Ovary (tissue), 7 donors: ENCODE measurements at regions not wholly inside any gene's neighbourhood (a gene's known extent, or its start where the extent isn't known, plus 50 kb on each side); places are given as distances from the start of the nearest gene placed in this dataset.

Source experiments
- DNase-seq, 5 donors: peaks; one replicate each; pipeline ENCODE4 v3.0.0-alpha.2; 2019 to 2020
- H3K27ac ChIP-seq, 2 donors: fragments of 200-600 bp; one replicate each; pipeline versions ENCODE4 v1.5.1 to v1.8.0; 2019 to 2022
- H3K27me3 ChIP-seq: fragments of 200-600 bp; one replicate; pipeline ENCODE4 v1.8.0; 2022
- H3K36me3 ChIP-seq: fragments of 200-600 bp; sonication (generic); one replicate; pipeline ENCODE4 v1.5.1; 2019
- H3K4me1 ChIP-seq: one replicate; pipeline ENCODE4 v1.8.1; 2013; ENCODE audit warnings: mild to moderate bottlenecking, moderate library complexity; ENCODE audit not compliant: insufficient read depth
- H3K4me3 ChIP-seq: fragments of 200-600 bp; sonication (generic); one replicate; pipeline ENCODE4 v1.5.1; 2017
- H3K9me3 ChIP-seq, 2 donors: fragments of 200-600 bp in 1 of 2; sonication (generic) in 1 of 2; one replicate each; pipeline versions ENCODE4 v1.5.1 to v1.8.1; 2013 to 2019; ENCODE audit warnings: mild to moderate bottlenecking in 1 of 2, moderate library complexity in 1 of 2
- EP300 ChIP-seq: sonication (generic); formaldehyde crosslinking; IDR thresholded peaks from one replicate; pipeline ENCODE4 v1.6.1; 2017; ENCODE audit warnings: antibody characterized with exemption
- POLR2A ChIP-seq: fragments of 450-650 bp; IDR thresholded peaks from one replicate; pipeline ENCODE4 v1.6.1; 2017; ENCODE audit warnings: antibody characterized with exemption, mild to moderate bottlenecking, moderate library complexity
- WGBS, 3 donors: extraction: QIAGEN DNeasy Blood & Tissue Kit in 1 of 3; methylation state at CpG; one replicate each; pipeline versions ENCODE4 v1.1.5 to v1.1.7; 2013 to 2017; 5-methylcytosine and 5-hydroxymethylcytosine counted together
- intact Hi-C, 4 donors: fragments of 100-400 bp; cut with DNase I; formaldehyde crosslinking; loops; one replicate each; pipeline versions ENCODE4 v1.11.0 to v1.15.1; 2022 to 2023
- TF ChIP-seq, protein P1 (sequence below), 3 donors: fragments of 450-650 bp in 2 of 3; fragments of 200-600 bp in 1 of 3; IDR thresholded peaks; one replicate each; pipeline versions ENCODE4 v1.5.1 to v1.8.0; 2016 to 2022; ENCODE audit warnings: antibody characterized with exemption in 3 of 3, mild to moderate bottlenecking in 1 of 3
- donor health status: DM: no; HTN: no; CAD: no; lungs with moderate emphysema.
- donor health status: DM: no; HTN: no; CAD: no.
- donor health status: Bipolar disorder and iron deficiency.
- donor health status: DM: no; HTN: no; CAD: no.
- donor health status: DM: yes; HTN: yes; CAD: no.

DNA sequence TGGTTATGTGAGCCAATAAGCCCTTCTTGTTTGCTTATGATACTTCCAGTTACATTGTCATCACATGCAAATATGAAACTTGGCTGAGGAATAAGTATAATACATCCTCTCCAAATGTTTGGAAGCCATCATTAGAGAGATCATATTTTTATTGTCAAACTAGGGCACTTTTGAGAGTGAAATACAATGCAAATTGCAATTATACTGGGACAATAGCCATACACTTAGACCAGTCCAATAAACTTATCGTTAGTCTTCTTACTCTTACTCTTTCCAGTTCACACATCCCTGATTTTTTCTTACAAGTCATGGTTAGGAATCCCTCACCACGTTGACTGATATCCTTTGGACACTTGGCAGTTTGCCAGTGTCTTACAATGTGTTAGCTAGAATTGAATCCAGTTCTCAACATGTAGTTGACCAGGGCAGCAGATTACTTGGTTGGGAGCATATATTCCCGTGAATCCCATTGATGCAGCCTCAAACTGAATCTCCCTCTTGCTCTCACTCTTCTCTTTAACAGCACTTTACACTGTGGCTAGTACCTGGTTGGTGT, 519.7 kb upstream of the ID4 start:
- Histone ChIP-seq H3K4me1 (no peaks in the 10 kb centered on the region), H3K27me3 (no peaks in the 10 kb centered on the region), H3K9me3 (no peaks in the 10 kb centered on the region), H3K4me3 (no peak overlapping the region), H3K27ac (no peak overlapping the region), H3K36me3 (no peaks in the 10 kb centered on the region)
- TF ChIP-seq POLR2A (no peak), EP300 (no peak)
- TF ChIP-seq, protein P1, sequence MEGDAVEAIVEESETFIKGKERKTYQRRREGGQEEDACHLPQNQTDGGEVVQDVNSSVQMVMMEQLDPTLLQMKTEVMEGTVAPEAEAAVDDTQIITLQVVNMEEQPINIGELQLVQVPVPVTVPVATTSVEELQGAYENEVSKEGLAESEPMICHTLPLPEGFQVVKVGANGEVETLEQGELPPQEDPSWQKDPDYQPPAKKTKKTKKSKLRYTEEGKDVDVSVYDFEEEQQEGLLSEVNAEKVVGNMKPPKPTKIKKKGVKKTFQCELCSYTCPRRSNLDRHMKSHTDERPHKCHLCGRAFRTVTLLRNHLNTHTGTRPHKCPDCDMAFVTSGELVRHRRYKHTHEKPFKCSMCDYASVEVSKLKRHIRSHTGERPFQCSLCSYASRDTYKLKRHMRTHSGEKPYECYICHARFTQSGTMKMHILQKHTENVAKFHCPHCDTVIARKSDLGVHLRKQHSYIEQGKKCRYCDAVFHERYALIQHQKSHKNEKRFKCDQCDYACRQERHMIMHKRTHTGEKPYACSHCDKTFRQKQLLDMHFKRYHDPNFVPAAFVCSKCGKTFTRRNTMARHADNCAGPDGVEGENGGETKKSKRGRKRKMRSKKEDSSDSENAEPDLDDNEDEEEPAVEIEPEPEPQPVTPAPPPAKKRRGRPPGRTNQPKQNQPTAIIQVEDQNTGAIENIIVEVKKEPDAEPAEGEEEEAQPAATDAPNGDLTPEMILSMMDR (IDR thresholded peaks at IDR 0.05) = no peak
- no peak for DNase-seq
- intact Hi-C loops = no loop called here
- 54 to 58% (median 57%) methylated on average over 3 of the region's 3 CpGs for WGBS, 3 donors

DNA sequence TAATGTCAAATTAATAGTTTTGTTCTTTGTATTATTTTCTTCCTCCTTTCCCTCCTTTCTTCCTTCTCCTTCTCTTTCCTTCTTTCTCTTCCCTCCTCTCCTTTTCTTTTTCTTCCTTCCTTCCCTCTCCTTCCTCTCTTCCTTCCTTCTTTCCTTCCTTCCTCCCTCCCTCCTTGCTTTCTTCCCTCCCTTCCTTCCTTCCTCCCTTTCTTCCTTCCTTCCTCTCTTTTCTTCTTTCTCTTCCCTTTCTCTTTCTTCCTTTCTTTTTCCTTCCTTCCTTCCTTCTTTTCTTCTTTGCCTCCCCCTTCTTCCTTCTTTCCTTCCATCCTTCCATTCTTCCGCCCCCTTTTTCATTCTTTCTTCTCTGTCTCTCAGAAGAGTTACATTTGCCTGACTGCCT, 518.2 kb upstream of the ID4 start:
- DNase-seq = no peak
- WGBS, 3 donors = 94 to 100% (median 97%) methylated on average over 1 of the region's 1 CpG
- H3K4me3 ChIP-seq = no peak overlapping the region
- H3K27ac ChIP-seq = no peak overlapping the region
- H3K9me3 ChIP-seq = no peaks in the 10 kb centered on the region
- TF ChIP-seq, protein P1 (IDR thresholded peaks at IDR 0.05) = no peak
- no peak for TF ChIP-seq EP300
- no peak for TF ChIP-seq POLR2A
- no peaks in the 10 kb centered on the region for H3K36me3 ChIP-seq
- no peaks in the 10 kb centered on the region for H3K27me3 ChIP-seq
- H3K4me1 ChIP-seq = no peaks in the 10 kb centered on the region
- intact Hi-C loops = no loop called here

DNA sequence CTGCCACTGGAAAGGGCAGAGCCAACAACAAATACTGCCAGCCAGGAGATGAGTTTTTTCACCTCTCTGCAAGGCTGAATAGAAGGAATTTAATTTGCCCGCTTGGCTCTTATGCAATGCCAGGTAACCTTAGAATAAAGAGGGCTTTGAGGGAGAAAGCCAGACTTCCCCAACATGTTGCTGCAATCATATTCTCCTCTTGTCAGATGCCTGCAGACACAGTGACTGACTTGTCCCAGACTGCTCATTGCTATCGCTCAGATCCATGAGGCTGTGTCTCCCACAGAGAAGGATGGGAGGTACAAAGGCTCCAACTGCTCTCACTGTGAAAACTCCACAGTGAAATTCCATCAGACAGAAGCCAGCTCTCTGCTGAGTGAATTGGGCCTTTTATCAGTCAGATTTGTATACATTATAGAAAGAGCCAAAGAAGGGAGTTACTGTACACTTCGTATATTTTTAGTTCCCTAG, 517.0 kb upstream of the ID4 start:
- no peaks in the 10 kb centered on the region for H3K4me1 ChIP-seq
- WGBS, 3 donors = 58 to 63% (median 58%) methylated on average over 3 of the region's 3 CpGs
- DNase-seq = no peak
- H3K4me3 ChIP-seq = no peak overlapping the region
- TF ChIP-seq EP300 (no peak), POLR2A (no peak)
- TF ChIP-seq, protein P1 (IDR thresholded peaks at IDR 0.05) = no peak
- no peaks in the 10 kb centered on the region for H3K9me3 ChIP-seq
- intact Hi-C loops = no loop called here
- H3K27me3 ChIP-seq = no peaks in the 10 kb centered on the region
- H3K27ac ChIP-seq = no peak overlapping the region
- no peaks in the 10 kb centered on the region for H3K36me3 ChIP-seq

DNA sequence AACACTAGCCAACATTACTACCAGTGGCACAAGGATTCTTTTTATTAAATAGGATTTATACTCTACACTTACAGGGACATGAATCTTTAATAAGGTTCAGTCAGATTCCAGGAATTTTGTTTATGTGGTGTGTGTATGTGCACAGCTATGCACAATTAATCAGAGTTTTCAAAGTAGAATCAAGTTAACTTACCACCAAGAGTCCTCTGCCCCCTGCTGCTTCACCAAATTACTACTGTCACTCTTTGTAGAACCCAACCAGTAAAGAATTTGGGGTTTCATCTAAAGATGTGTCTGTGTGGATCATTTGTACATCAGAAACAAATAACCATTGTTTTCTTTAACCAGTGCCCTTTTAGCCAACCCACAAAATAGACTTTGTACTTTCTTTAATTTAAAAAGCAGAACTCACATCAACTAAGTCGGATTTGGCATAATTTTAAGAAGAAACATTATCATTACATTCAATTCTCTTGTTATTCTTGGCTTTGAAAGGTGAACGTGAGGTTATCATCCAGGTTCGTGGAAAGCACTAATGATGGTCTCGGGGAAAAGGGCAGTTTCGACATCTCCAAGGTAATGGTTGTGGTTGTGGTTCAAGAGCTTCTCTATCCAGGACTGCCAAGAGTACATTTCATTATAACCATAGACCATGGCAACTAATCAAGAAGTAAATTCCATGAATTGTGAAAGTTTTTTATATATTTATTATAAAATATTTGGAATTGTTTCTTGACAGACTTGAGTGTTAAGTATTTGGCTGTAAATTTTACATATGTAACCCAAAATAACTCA, 514.3 kb upstream of the ID4 start:
- WGBS, 3 donors = 21 to 40% (median 37%) methylated on average over 5 of the region's 5 CpGs

More for the DNA sequence above, 514.3 kb upstream of the ID4 start:
- H3K36me3 ChIP-seq = no peaks in the 10 kb centered on the region
- no peak overlapping the region for H3K4me3 ChIP-seq
- DNase-seq = no peak
- intact Hi-C loops = no loop called here
- no peaks in the 10 kb centered on the region for H3K9me3 ChIP-seq
- TF ChIP-seq, protein P1 (IDR thresholded peaks at IDR 0.05) = no peak
- no peak for TF ChIP-seq POLR2A
- TF ChIP-seq EP300 = no peak
- H3K27me3 ChIP-seq = no peaks in the 10 kb centered on the region
- no peaks in the 10 kb centered on the region for H3K4me1 ChIP-seq
- no peak overlapping the region for H3K27ac ChIP-seq
